ENCODE measurements at regions not wholly inside any gene's neighbourhood (a gene's known extent, or its start where the extent isn't known, plus 50 kb on each side); places are given as distances from the start of the nearest gene placed in this dataset.
"Not testable (repeated sequence)": the region's sequence is repeated elsewhere in the genome, so short reads cannot be mapped to it uniquely, and the experiment has no call there.

DNA sequence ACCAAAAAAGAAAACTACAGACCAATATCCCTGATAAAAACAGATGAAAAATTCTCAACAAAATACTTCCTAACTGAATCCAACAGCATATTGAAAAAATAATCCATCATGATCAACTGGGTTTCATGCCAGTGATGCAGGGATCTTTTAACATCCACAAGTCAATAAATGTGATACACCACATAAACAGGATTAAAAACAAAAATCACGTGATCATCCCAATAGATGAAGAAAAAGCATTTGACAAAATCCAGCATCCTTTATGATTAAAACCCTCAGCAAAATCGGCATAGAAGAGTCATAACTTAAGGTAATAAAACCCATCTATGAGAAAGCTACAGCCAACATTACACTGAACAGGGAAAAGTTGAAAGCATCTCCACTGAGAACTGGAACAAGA, 107.5 kb downstream of the DCLK3 start:
- no peak overlapping the region for H3K4me3 Mint-ChIP-seq
- CTCF ChIA-PET = no interaction called here
- DNase-seq = no peak
- no peaks in the 10 kb centered on the region for H3K36me3 Mint-ChIP-seq
- H3K4me1 Mint-ChIP-seq = no peaks in the 10 kb centered on the region
- no peak overlapping the region for H3K27ac Mint-ChIP-seq
- H3K9me3 Mint-ChIP-seq (ENCODE audit: low read depth) = no peaks in the 10 kb centered on the region
- peaks cover 18% of the 10 kb centered on the region for H3K27me3 Mint-ChIP-seq
- no peak for ATAC-seq

DNA sequence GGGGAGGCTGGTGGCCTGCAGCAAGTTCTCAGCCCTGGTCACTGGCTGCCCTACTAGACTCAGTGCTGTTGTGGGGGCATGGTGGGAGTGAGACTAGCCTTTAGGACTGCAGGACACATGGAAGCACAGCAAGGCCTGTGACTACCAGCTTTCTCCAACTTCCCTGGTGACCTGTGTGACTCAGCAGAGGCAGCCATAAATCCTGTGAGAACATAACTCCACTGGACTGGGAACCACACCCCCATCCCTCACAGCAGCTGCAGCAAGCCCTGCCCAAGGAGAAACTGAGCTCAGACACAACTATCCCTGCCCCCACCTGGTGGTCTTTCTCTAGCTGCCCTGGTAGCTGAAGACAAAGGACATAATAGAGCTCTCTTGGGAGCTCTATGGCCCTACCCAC, 111.3 kb downstream of the DCLK3 start:
- H3K9me3 Mint-ChIP-seq (ENCODE audit: low read depth) = no peaks in the 10 kb centered on the region
- H3K4me3 Mint-ChIP-seq = no peak overlapping the region
- CTCF ChIA-PET = no interaction called here
- H3K27me3 Mint-ChIP-seq = peaks cover 20% of the 10 kb centered on the region
- no peaks in the 10 kb centered on the region for H3K4me1 Mint-ChIP-seq
- no peak for ATAC-seq
- DNase-seq = no peak
- H3K36me3 Mint-ChIP-seq = no peaks in the 10 kb centered on the region
- no peak overlapping the region for H3K27ac Mint-ChIP-seq

DNA sequence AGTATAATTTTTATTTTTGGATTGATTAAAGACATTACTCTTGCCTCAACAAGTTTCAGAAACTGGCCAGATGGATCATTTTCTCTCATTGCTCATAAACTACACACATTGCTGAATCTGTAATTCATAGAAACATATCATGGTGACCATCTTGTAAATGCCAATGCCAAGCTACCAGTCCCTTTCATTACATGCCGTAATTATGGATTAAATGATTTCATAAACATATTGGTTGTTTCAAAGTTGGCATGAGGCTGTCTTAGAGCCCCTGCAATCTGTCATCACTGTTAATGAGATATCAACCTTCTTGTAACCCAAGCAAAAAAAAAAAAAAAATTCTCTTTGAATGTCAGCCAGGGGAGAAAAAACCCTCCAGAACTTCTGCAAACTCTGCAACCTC, 112.2 kb downstream of the DCLK3 start:
- CTCF ChIA-PET = no interaction called here
- Mint-ChIP-seq H3K27me3 (peaks cover 16% of the 10 kb centered on the region), H3K4me1 (no peaks in the 10 kb centered on the region), H3K9me3 (ENCODE audit: low read depth) (no peaks in the 10 kb centered on the region), H3K36me3 (no peaks in the 10 kb centered on the region), H3K4me3 (no peak overlapping the region), H3K27ac (no peak overlapping the region)
- ATAC-seq = no peak
- DNase-seq = no peak

DNA sequence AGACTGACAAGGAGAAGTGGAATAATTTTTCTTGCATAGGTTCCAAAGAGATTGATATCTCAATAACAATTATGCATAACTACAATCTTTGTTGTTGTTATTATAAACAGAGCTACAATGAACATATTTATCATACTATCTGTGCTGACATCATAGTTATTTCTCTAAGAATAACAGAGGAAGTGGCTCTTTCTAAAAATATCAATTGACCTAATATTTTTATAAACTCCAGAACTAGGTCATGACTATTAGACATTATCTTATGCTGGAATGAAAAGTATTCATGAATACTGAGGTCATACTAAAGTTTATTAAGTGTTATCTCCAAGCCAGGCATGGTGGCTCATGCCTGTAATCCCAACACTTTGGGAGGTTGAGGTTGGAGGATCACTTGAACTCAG, 114.1 kb downstream of the DCLK3 start:
- Mint-ChIP-seq H3K9me3 (ENCODE audit: low read depth) (no peaks in the 10 kb centered on the region), H3K27ac (no peak overlapping the region), H3K36me3 (no peaks in the 10 kb centered on the region), H3K4me1 (no peaks in the 10 kb centered on the region), H3K4me3 (no peak overlapping the region), H3K27me3 (peaks cover 20% of the 10 kb centered on the region)
- no peak for DNase-seq
- CTCF ChIA-PET = no interaction called here
- ATAC-seq = no peak

DNA sequence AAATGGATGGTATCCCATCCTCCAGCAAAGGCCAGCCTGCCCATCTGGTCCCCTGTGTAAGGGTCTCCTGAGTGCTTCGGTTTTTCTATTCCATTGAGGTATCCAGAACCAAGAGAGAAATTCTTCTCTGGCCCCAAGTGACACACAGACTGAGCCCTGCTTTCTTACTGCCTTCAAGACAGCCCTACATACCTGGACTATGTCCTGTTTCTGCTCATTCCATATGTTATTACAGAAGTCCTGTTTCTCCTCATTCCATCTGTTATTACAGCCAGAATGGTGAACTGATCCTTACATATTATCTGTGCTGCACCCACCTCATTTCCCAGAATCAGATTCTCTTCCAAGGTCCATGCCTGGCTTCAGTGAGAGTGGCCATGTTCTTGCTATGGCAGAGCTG, 115.2 kb downstream of the DCLK3 start:
- ATAC-seq (no peak), DNase-seq (no peak)
- Mint-ChIP-seq H3K4me3 (no peak overlapping the region), H3K36me3 (no peaks in the 10 kb centered on the region), H3K27me3 (peaks cover 18% of the 10 kb centered on the region), H3K9me3 (ENCODE audit: low read depth) (no peaks in the 10 kb centered on the region), H3K4me1 (no peaks in the 10 kb centered on the region), H3K27ac (no peak overlapping the region)
- CTCF ChIA-PET = no interaction called here

DNA sequence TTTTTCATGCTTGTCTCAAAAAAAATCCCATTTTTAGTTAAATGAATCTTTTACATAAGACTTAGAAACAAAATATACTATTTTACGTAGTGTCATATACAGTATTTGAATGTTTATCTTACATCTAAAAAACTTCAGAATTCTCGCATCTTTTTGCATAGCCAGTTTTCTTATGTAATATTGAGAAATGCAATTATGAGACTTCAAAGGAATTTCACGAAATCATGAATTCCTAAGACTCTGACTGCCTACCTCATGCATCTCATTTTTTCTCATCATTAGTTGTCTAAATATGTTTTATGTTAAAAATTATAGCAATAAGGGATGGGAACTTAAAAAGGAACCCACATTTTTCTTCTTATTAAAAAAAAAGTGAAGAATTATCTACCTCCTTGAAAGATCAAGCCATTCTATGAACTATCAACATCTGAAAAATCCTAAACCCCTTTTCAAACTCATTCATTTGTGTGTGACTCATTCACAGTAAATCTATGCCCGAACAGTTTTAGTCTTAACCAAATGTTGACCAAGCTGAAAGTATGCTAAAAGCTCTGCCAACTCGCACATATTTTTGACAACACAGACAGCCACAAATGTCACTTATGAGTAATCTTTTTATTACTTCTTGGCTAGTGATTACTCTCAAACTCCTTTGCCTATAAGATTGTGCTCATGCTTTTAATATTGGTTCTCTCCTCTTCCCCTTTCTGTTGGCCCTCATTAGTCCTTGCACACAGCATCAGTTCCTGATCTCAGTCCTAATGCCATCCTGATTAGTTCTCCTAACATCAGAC, 115.9 kb downstream of the DCLK3 start:
- ATAC-seq = no peak

DNA sequence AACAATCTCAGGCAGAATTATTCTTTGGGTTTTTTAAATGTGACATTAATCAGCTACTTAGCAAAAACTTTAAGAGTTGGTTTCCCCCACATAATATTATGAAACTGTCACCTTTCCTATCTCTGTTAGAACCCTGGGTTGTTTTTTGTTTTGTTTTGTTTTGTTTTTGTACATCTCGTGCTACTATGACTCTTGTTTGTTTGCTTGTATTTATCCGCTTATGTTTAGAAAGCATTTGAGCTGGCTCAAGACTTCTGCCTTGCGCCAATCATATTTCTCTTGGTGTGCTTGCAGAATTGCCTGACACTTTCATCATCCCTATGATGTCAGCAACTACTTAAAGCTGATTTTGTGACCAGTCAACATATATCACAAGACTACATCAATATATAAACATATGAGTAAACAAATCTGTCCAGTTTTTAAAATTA, 116.9 kb downstream of the DCLK3 start:
- peaks cover 18% of the 10 kb centered on the region for H3K27me3 Mint-ChIP-seq
- ATAC-seq = no peak
- H3K36me3 Mint-ChIP-seq = no peaks in the 10 kb centered on the region
- DNase-seq = no peak
- no peaks in the 10 kb centered on the region for H3K9me3 Mint-ChIP-seq (ENCODE audit: low read depth)
- no peaks in the 10 kb centered on the region for H3K4me1 Mint-ChIP-seq
- H3K4me3 Mint-ChIP-seq = no peak overlapping the region
- CTCF ChIA-PET = no interaction called here
- no peak overlapping the region for H3K27ac Mint-ChIP-seq

More for the DNA sequence above, 115.9 kb downstream of the DCLK3 start:
- DNase-seq = no peak
- Mint-ChIP-seq H3K4me3 (no peak overlapping the region), H3K4me1 (no peaks in the 10 kb centered on the region), H3K27ac (no peak overlapping the region), H3K27me3 (peaks cover 18% of the 10 kb centered on the region), H3K36me3 (no peaks in the 10 kb centered on the region), H3K9me3 (ENCODE audit: low read depth) (no peaks in the 10 kb centered on the region)
- CTCF ChIA-PET = no interaction called here

DNA sequence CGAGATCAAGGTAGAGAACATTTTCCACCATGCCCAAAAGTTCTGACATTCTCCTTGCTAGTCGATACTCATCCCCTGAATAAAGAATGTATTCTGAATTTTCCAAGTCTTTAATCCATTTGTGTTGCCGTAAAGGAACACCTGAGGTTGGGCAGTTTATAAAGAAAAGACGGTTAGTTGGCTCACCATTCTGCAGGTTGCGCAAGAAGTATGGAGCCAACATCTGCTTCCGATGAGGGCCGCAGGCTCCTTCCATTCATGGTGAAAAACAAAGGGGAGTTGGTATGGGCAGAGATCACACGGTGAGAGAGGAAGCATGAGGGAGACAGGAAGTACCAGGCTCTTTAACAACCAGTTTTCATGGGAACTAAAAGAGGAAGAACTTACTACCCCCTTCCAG, 121.2 kb downstream of the DCLK3 start:
- peaks cover 9% of the 10 kb centered on the region for H3K27me3 Mint-ChIP-seq
- no peak overlapping the region for H3K27ac Mint-ChIP-seq
- no peaks in the 10 kb centered on the region for H3K9me3 Mint-ChIP-seq (ENCODE audit: low read depth)
- CTCF ChIA-PET = no interaction called here
- no peaks in the 10 kb centered on the region for H3K36me3 Mint-ChIP-seq
- no peak overlapping the region for H3K4me3 Mint-ChIP-seq
- ATAC-seq (no peak), DNase-seq (no peak)
- H3K4me1 Mint-ChIP-seq = no peaks in the 10 kb centered on the region

DNA sequence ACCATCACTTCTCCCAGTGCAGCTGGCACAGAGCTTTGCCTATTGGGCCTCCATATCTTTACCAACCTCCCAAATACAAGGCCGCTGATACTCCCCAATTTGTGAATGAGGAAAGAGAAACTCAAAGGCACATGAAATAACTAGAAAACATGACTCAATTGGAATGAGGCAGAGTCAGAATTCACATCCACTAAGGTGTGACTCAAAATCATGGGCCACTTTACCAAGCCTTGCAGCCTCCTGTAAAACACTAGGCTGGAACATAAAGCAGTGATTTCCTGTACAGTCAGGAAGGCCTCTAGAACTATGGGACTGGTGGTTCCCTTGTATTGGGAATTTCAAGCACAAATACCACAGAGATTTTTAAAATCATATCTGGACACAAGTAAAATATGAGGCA, 128.6 kb downstream of the DCLK3 start:
- Mint-ChIP-seq H3K4me3 (no peak overlapping the region), H3K9me3 (ENCODE audit: low read depth) (no peaks in the 10 kb centered on the region), H3K36me3 (no peaks in the 10 kb centered on the region), H3K27ac (no peak overlapping the region), H3K27me3 (no peaks in the 10 kb centered on the region), H3K4me1 (no peaks in the 10 kb centered on the region)
- ATAC-seq (no peak), DNase-seq (no peak)
- CTCF ChIA-PET = no interaction called here

DNA sequence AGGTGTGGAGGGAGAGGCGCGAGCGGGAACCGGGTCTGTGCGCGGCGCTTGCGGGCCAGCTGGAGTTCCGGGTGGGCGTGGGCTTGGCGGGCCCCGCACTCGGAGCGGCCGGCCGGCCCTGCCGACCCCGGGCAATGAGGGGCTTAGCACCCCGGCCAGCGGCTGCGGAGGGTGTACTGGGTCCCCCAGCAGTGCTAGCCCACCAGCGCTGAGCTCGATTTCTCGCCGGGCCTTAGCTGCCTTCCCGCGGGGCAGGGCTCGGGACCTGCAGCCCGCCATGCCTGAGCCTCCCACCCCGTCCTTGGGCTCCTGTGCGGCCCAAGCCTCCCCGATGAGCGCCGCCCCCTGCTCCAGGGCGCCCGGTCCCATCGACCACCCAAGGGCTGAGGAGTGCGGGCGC, 130.5 kb downstream of the DCLK3 start:
- H3K27me3 Mint-ChIP-seq; H3K36me3 Mint-ChIP-seq; H3K4me3 Mint-ChIP-seq; DNase-seq; CTCF ChIA-PET; H3K4me1 Mint-ChIP-seq; ATAC-seq; H3K27ac Mint-ChIP-seq; H3K9me3 Mint-ChIP-seq (ENCODE audit: low read depth): not testable (repeated sequence)

DNA sequence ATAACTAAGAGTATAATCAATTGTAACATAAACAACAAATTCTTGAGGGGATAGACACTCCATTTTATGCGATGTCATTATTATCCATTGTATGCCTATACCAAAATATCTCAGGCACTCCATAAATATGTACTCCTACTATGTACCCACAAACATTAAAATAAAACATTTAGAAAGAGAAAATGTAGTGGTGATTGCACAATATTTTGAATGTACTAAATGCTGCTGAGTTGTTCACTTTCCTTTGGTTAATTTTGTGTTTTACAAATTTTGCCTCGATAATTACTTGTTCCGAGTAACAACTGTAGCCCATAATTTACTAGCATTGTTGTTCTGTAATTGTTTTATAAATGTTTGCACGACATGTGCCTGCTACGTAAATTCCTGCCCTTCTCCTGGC, 131.3 kb downstream of the DCLK3 start:
- CTCF ChIA-PET = no interaction called here
- Mint-ChIP-seq H3K36me3 (no peaks in the 10 kb centered on the region), H3K4me3 (no peak overlapping the region), H3K9me3 (ENCODE audit: low read depth) (no peaks in the 10 kb centered on the region), H3K27me3 (no peaks in the 10 kb centered on the region), H3K4me1 (no peaks in the 10 kb centered on the region), H3K27ac (no peak overlapping the region)
- DNase-seq (no peak), ATAC-seq (no peak)

DNA sequence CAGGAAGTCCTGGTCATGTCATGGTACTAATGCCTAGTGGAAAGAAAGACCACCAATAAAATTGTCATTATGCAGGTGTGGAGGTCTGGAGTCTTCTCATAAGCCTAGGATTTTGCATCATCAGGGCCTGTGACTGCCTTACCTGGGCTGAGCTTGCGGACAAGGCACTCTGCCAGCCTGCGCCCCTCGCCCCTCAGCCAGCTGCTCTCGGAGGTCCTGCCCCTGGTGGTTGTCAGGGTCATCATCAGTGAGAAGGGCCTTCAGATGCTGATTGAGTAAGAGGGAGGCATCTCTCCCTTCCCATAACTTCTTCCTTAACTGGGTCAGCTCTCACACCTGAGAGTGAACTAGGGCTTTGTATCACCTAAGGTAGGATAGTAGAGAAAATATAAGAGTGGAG, 132.8 kb downstream of the DCLK3 start:
- Mint-ChIP-seq H3K27ac (no peak overlapping the region), H3K36me3 (no peaks in the 10 kb centered on the region), H3K4me1 (no peaks in the 10 kb centered on the region), H3K27me3 (peaks cover 6% of the 10 kb centered on the region), H3K9me3 (ENCODE audit: low read depth) (no peaks in the 10 kb centered on the region), H3K4me3 (no peak overlapping the region)
- CTCF ChIA-PET = no interaction called here
- DNase-seq (no peak), ATAC-seq (no peak)

DNA sequence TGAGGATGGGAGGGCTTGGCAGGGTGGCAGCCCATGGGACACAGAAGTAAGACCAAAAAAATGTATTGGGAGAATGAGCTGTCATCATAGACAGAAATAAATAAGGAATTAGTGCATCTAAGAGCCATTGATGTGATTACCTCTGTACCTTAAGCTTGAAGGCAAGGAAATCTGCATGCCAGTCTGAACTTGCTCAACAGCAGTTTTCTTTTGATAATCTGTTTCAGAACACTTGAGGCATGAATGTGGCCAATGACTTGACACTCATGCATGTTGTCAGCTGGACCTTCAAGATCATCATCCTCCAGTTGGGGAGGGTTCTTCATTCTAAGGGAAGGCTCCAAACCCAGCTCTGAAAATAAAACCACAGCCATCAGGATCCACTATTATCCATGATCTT, 148.5 kb downstream of the DCLK3 start:
- Mint-ChIP-seq H3K27me3 (no peaks in the 10 kb centered on the region), H3K4me1 (no peaks in the 10 kb centered on the region), H3K4me3 (no peak overlapping the region), H3K36me3 (no peaks in the 10 kb centered on the region), H3K27ac (no peak overlapping the region), H3K9me3 (ENCODE audit: low read depth) (no peaks in the 10 kb centered on the region)
- ATAC-seq = no peak
- CTCF ChIA-PET = interaction anchor here (0.5 kb wide), 1 partner anchor 219 kb away, joined by 3 read pairs; no protein-coding TSS in a partner anchor
- no peak for DNase-seq

DNA sequence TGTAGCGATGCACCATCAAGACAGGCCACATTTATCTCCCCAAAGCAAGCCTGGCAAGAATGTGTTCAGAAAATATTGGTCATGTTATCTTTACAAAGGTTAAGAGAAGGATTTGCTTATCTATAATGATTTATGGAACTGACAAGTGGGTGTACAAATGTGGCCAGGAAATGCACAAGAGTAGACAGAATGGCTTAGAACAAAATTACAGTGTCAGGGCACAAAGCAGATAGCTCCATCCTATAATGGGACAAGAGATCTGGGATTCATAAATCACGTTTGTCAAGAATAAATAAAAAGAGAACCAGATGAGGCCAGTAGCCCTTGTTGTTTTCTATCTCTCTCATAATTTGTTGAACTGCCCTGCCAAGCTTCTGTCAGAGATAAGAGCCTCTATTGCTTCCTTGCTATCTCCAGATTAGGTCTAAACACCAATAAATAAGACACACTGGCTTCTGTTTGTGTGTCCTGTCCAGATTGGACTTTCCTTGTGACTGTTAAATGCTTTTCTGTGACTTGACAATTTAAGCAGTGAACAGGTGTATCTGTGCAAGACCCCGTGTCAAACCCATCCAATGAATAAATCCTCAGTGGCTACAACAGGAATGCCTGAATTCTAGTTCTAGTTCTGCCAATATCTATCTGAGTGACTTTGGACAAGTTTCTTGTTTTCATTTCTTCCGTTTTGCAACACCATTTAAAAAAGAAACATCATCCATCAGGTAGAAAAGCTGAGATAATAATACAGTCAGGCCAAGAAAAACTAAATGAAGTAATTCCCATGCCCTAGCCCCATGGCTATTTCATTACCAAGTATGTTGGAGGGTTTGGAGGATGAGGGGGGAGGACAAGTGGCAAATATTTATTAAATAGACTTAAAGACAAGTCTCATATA, 157.2 kb downstream of the DCLK3 start:
- CTCF ChIA-PET = no interaction called here
- H3K4me3 Mint-ChIP-seq = no peak overlapping the region
- no peaks in the 10 kb centered on the region for H3K27me3 Mint-ChIP-seq
- no peaks in the 10 kb centered on the region for H3K9me3 Mint-ChIP-seq (ENCODE audit: low read depth)
- no peaks in the 10 kb centered on the region for H3K36me3 Mint-ChIP-seq
- no peak overlapping the region for H3K27ac Mint-ChIP-seq
- no peaks in the 10 kb centered on the region for H3K4me1 Mint-ChIP-seq
- ATAC-seq = no peak
- no peak for DNase-seq

Data from activated CD8-positive, alpha-beta memory T cell treated with anti-CD3 and anti-CD28 coated beads, Interleukin-2, amount 10 ng/mL, durations not matched to agents 7 days and 5 days (primary cell).